GM10266 (cell line): ENCODE measurements at regions not wholly inside any gene's neighbourhood (a gene's known extent, or its start where the extent isn't known, plus 50 kb on each side); places are given as distances from the start of the nearest gene placed in this dataset.

Experiments used
- DNase-seq: peaks from one replicate; pipeline ENCODE4 v3.0.0; 2012; ENCODE audit errors: extremely low spot score
- TF ChIP-seq, protein P1 (sequence below): IDR thresholded peaks from 2 replicates; pipeline ENCODE4 v1.5.1; 2012; ENCODE audit warnings: mild to moderate bottlenecking, low read depth; ENCODE audit not compliant: control insufficient read depth, insufficient read depth; ENCODE audit errors: missing control alignments

- TF ChIP-seq, protein P1, sequence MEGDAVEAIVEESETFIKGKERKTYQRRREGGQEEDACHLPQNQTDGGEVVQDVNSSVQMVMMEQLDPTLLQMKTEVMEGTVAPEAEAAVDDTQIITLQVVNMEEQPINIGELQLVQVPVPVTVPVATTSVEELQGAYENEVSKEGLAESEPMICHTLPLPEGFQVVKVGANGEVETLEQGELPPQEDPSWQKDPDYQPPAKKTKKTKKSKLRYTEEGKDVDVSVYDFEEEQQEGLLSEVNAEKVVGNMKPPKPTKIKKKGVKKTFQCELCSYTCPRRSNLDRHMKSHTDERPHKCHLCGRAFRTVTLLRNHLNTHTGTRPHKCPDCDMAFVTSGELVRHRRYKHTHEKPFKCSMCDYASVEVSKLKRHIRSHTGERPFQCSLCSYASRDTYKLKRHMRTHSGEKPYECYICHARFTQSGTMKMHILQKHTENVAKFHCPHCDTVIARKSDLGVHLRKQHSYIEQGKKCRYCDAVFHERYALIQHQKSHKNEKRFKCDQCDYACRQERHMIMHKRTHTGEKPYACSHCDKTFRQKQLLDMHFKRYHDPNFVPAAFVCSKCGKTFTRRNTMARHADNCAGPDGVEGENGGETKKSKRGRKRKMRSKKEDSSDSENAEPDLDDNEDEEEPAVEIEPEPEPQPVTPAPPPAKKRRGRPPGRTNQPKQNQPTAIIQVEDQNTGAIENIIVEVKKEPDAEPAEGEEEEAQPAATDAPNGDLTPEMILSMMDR = no peak
- no peak for DNase-seq
These were observed 304.3 kb upstream of the PITRM1 start for GRCh38 chr10:3476640-3477448.

DNA sequence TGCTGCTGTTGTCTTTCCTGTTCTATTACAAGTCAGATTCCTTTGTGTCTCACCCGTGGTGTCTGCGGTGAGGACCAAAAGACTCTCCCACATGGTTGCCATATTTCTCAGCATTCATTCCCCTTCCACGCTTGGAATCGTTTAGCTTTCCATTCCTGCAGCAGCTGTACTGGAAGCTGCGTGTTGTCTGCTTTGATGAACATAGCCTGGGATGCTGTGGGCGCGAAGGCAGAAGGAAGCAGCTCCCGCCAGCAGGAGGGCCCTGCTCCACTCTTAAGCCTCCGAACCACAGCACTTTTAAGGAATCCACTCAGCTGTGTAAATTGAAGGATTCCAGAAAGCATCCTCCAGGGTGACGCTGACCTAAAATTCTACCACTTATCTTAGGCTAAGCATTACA is 303.6 kb upstream of the PITRM1 start:
- DNase-seq = no peak
- TF ChIP-seq, protein P1 = no peak

GRCh38 chr10:3475367-3475766 is 302.8 kb upstream of the PITRM1 start:
- TF ChIP-seq, protein P1 = no peak
- no peak for DNase-seq

DNA sequence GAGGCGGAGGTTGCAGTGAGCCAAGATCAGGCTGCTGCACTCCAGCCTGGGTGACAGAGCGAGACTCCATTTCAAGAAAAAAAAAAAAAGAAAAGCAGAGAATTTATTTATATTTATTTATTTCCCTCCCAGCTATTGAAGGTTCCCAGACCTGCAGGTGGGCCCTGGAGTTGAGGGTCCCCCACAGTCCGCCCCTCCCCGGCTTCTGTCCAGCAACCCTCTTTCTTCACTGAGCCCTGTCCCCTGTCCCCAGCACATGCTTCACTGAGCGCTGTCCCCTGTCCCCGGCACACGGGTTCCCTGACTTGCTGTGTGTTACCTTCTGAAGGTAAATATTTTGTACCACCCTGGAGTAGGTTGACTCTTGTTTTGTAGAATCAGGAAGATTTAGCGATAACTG is 301.7 kb upstream of the PITRM1 start:
- TF ChIP-seq, protein P1 = no peak
- DNase-seq = no peak

- TF ChIP-seq, protein P1 = no peak
- DNase-seq = no peak
These were observed 300.7 kb upstream of the PITRM1 start for GRCh38 chr10:3473271-3473670.

DNA sequence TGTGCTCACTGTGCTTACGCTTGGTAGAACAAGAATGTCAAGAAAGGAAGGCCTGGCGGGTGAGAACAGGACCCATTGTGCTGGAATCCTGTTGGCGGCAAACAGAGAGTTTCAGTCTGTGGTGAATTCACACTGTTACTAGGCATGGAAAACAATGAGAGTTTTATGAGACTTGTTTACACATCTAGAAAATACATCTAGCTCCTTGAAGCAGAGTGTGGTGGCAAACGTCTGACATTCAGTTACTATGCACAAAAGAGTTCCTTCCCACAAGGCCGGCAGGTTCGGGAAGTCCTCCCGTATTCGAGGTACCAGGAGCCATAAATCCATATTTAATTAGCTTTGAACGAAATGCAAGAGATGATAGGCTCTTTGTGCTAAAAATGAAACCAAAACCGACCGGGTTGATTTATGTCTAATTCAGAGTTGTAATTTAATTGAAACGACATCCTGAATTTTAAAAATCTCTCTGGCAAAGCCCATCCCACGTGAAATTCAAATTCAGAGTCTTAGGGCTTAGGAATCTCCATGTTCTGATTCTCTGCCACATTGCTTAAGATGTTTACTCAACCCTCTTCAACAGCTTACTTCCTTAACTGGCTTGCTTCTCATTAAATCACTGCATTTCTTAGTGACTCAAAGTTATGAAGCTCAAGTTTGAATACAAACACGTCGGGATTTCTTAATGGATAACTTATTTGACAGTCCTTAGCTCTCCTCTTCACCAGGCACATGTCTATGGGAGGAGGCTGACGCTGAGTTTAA is 299.9 kb upstream of the PITRM1 start:
- no peak for DNase-seq
- TF ChIP-seq, protein P1 = no peak

GRCh38 chr10:3471927-3472286 is 299.3 kb upstream of the PITRM1 start:
- TF ChIP-seq, protein P1 = no peak
- DNase-seq = no peak
